Lung (tissue), 11 donors: ENCODE measurements at regions not wholly inside any gene's neighbourhood (a gene's known extent, or its start where the extent isn't known, plus 50 kb on each side); places are given as distances from the start of the nearest gene placed in this dataset.

ENCODE experiments used
- ATAC-seq: fragments of 200-7000 bp; cut with Tn5 transposase; one replicate; pipeline ENCODE4 v1.9.1; 2020; ENCODE audit warnings: moderate number of reproducible peaks; ENCODE audit not compliant: insufficient read depth, low FRiP score
- DNase-seq, 3 donors: peaks; one replicate each; pipeline ENCODE4 v3.0.0-alpha.2; 2013 to 2017
- H3K27ac ChIP-seq, 2 donors: one replicate each; pipeline ENCODE4 v1.5.1; 2013; ENCODE audit warnings: mild to moderate bottlenecking in 2 of 2, moderate library complexity in 2 of 2, control low read depth in 1 of 2, inconsistent platforms in 1 of 2, low read depth in 1 of 2, low read length in 1 of 2
- H3K27me3 ChIP-seq, 3 donors: one replicate each; pipeline ENCODE4 v1.5.1; 2013; ENCODE audit warnings: low read length in 2 of 3; ENCODE audit not compliant: control insufficient read depth in 3 of 3, insufficient read depth in 3 of 3
- H3K36me3 ChIP-seq, 4 donors: one replicate each; pipeline ENCODE4 v1.5.1; 2013; ENCODE audit warnings: low read length in 4 of 4, mild to moderate bottlenecking in 1 of 4, moderate library complexity in 1 of 4; ENCODE audit not compliant: control insufficient read depth in 4 of 4, insufficient read depth in 4 of 4
- H3K4me1 ChIP-seq, 5 donors: one replicate each; pipeline ENCODE4 v1.5.1; 2013; ENCODE audit warnings: low read length in 5 of 5, mild to moderate bottlenecking in 2 of 5, moderate library complexity in 1 of 5; ENCODE audit not compliant: control insufficient read depth in 5 of 5, insufficient read depth in 5 of 5
- H3K4me3 ChIP-seq: one replicate; pipeline ENCODE4 v1.5.1; 2013; ENCODE audit warnings: mild to moderate bottlenecking, control low read depth, moderate library complexity
- H3K9ac ChIP-seq, 2 donors: one replicate each; pipeline ENCODE4 v1.5.1; 2013; ENCODE audit warnings: low read length in 2 of 2, control low read depth in 1 of 2; ENCODE audit not compliant: insufficient read depth in 1 of 2
- H3K9me3 ChIP-seq, 4 donors: one replicate each; pipeline ENCODE4 v1.5.1; 2013; ENCODE audit warnings: low read length in 3 of 4, mild to moderate bottlenecking in 1 of 4, moderate library complexity in 1 of 4; ENCODE audit not compliant: control insufficient read depth in 4 of 4, insufficient read depth in 3 of 4
- WGBS, 2 donors: extraction: QIAGEN DNeasy Blood & Tissue Kit; methylation state at CpG; one replicate each; pipeline ENCODE4 v1.1.7; 2013; 5-methylcytosine and 5-hydroxymethylcytosine counted together
- TF ChIP-seq, protein P1 (sequence below): IDR thresholded peaks from 2 replicates; pipeline ENCODE4 v1.5.1; 2012; ENCODE audit warnings: mild to moderate bottlenecking; ENCODE audit errors: control extremely low read depth, extremely low read depth
- donor health status: control.
- donor health status: control.
- donor health status: Bipolar disorder and iron deficiency.
- donor health status: healthy.
- donor health status: DM: yes; HTN: yes; CAD: no.

DNA sequence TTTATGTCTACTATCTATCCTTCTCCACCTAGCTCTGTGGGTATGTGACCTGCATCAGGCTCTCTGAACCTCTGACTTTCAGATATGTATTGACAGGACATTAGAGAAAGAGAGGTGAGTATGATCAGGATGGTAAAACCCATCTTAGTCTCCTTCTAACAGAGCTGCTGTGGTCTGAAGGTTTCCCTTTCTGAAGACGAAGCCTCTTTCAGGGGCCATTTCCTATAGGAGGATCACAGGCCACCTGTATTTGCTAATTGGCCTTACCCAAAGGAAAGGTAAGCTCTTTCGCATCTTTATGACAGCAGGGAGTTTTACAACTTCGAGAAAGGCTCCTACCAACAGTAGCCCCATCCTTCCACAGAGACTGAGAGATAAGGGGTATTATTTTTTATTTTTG is 442.9 kb downstream of the KCNJ3 start:
- no peak overlapping the region for H3K9ac ChIP-seq
- 91 to 95% methylated on average over 3 of the region's 3 CpGs for WGBS, 2 donors
- H3K4me3 ChIP-seq = no peak overlapping the region
- no peak for ATAC-seq
- TF ChIP-seq, protein P1, sequence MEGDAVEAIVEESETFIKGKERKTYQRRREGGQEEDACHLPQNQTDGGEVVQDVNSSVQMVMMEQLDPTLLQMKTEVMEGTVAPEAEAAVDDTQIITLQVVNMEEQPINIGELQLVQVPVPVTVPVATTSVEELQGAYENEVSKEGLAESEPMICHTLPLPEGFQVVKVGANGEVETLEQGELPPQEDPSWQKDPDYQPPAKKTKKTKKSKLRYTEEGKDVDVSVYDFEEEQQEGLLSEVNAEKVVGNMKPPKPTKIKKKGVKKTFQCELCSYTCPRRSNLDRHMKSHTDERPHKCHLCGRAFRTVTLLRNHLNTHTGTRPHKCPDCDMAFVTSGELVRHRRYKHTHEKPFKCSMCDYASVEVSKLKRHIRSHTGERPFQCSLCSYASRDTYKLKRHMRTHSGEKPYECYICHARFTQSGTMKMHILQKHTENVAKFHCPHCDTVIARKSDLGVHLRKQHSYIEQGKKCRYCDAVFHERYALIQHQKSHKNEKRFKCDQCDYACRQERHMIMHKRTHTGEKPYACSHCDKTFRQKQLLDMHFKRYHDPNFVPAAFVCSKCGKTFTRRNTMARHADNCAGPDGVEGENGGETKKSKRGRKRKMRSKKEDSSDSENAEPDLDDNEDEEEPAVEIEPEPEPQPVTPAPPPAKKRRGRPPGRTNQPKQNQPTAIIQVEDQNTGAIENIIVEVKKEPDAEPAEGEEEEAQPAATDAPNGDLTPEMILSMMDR = no peak
- no peaks in the 10 kb centered on the region for H3K36me3 ChIP-seq
- no peaks in the 10 kb centered on the region for H3K27me3 ChIP-seq
- no peak for DNase-seq
- H3K27ac ChIP-seq = no peak overlapping the region
- no peaks in the 10 kb centered on the region for H3K4me1 ChIP-seq
- no peaks in the 10 kb centered on the region for H3K9me3 ChIP-seq

DNA sequence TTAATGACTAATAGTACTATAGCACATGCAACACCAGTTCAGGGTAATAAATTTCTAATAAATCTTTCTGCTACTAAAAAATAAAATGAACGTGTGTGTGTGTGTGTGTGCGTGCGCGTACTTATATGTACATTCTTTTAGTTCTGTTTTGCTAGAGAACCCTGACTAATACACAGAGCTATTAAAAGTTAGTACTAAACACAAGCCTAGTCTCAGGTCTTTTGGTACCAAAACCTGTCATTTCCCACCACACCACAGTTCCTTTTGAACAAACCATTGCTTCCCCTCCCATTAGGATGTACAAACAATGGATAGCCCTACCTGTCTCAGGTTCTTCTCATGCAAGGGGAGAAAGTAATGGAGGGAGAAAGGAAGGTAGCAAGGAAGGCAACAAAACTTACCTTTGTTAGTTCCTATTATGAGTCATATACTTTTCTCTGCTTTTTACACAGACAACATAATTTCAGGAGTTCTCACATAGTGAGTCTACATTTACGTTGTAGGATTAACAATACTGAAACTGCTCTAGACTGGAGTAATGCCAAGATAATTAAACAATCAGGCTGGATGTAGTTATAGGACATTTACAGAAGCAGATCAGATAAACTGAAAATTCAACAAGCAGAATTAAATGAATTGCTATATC is 427.2 kb downstream of the KCNJ3 start:
- WGBS, 2 donors = 86 to 93% methylated on average over 5 of the region's 5 CpGs
- DNase-seq (no peak), ATAC-seq (no peak)
- no peaks in the 10 kb centered on the region for H3K9me3 ChIP-seq
- TF ChIP-seq, protein P1 = no peak
- no peak overlapping the region for H3K27ac ChIP-seq
- H3K36me3 ChIP-seq = no peaks in the 10 kb centered on the region
- H3K4me1 ChIP-seq = no peaks in the 10 kb centered on the region
- H3K4me3 ChIP-seq = no peak overlapping the region
- no peak overlapping the region for H3K9ac ChIP-seq
- H3K27me3 ChIP-seq = no peaks in the 10 kb centered on the region

DNA sequence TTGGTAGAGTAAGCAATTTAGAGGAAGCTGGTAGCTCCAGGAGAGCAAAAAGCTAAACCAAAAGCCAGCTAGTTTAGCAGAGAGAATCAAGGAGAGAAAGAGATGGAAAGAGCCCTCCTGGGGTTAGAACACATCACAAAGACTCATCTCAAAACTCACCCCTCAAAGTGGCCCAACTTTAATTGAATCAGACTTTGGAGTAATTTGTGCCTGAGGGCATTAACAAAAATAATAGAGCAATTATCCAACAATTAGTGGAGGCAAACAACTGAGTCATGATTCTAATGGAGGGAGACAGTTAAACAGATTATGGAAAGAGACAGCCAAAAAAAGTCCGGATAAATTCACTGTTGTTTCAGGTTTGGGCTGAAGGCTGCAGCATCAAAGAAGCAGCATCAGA is 417.4 kb downstream of the KCNJ3 start:
- 86 to 88% methylated on average over 1 of the region's 1 CpG for WGBS, 2 donors
- ATAC-seq (no peak), DNase-seq (no peak)
- no peak overlapping the region for H3K4me3 ChIP-seq
- H3K9me3 ChIP-seq = peaks cover 0 to 1% (median 0%) of the 10 kb centered on the region in 4 donors
- TF ChIP-seq, protein P1 = no peak
- no peak overlapping the region for H3K27ac ChIP-seq
- H3K4me1 ChIP-seq = no peaks in the 10 kb centered on the region
- no peaks in the 10 kb centered on the region for H3K27me3 ChIP-seq
- H3K36me3 ChIP-seq = no peaks in the 10 kb centered on the region
- no peak overlapping the region for H3K9ac ChIP-seq

DNA sequence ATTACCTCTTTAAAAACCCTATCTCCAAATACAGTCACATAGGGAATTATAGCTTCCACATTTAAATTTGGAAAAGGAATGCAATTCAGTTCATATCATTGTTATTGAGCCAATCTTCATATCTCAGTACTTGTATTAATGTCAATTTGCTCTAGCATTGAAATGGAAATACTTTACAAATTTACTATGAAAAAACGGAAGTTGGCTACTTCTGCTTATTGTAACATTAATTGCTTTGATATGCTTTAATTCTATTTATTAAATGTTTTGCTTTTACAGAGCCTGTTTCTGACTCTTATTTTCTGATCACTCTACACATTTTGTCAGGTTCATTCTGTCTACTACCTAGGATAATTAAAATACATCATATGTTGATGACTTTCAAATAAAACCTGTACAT is 412.6 kb downstream of the KCNJ3 start:
- Histone ChIP-seq H3K4me3 (no peak overlapping the region), H3K27me3 (no peaks in the 10 kb centered on the region), H3K9ac (no peak overlapping the region), H3K36me3 (no peaks in the 10 kb centered on the region), H3K4me1 (no peaks in the 10 kb centered on the region), H3K27ac (no peak overlapping the region), H3K9me3 (peaks cover 0 to 1% (median 0%) of the 10 kb centered on the region in 4 donors)
- no peak for DNase-seq
- ATAC-seq = no peak
- TF ChIP-seq, protein P1 = no peak
- WGBS, 2 donors = 80% methylated on average over 1 of the region's 1 CpG
